HEK293T (cell line): ENCODE measurements at regions not wholly inside any gene's neighbourhood (a gene's known extent, or its start where the extent isn't known, plus 50 kb on each side); places are given as distances from the start of the nearest gene placed in this dataset.

Experiments
- ELF4 ChIP-seq: fragments of 450-650 bp; IDR thresholded peaks from 2 replicates; pipeline ENCODE4 v1.6.1; 2017; ENCODE audit warnings: antibody characterized with exemption
- FOXA1 ChIP-seq: fragments of 450-650 bp; IDR thresholded peaks from 2 replicates; pipeline ENCODE4 v1.6.1; 2016; ENCODE audit warnings: mild to moderate bottlenecking
- FOXK2 ChIP-seq: fragments of 450-650 bp; IDR thresholded peaks from 2 replicates; pipeline ENCODE4 v1.6.1; 2016; ENCODE audit warnings: mild to moderate bottlenecking
- NFRKB ChIP-seq: fragments of 450-650 bp; IDR thresholded peaks from 2 replicates; pipeline ENCODE4 v1.6.1; 2016; ENCODE audit warnings: mild to moderate bottlenecking, moderate library complexity
- SP1 ChIP-seq: fragments of 450-650 bp; IDR thresholded peaks from 2 replicates; pipeline ENCODE4 v1.6.1; 2017
- TARDBP ChIP-seq: fragments of 450-650 bp; IDR thresholded peaks from 2 replicates; pipeline ENCODE4 v1.6.1; 2016

- TF ChIP-seq SP1 (no peak), TARDBP (no peak), FOXK2 (no peak), FOXA1 (no peak), ELF4 (no peak), NFRKB (no peak)
These were observed 82.7 kb upstream of the ESRRG start for GRCh38 chr1:216805953-216806352.
